GM12874 (cell line): ENCODE measurements at regions not wholly inside any gene's neighbourhood (a gene's known extent, or its start where the extent isn't known, plus 50 kb on each side); places are given as distances from the start of the nearest gene placed in this dataset.
A peak's percentile ranks its signal among the peaks of the same experiment; 100 is the strongest.

Experiments
- TF ChIP-seq, protein P1 (sequence below): IDR thresholded peaks from 2 replicates; pipeline ENCODE4 v1.5.1; 2011; ENCODE audit warnings: low read depth, mild to moderate bottlenecking, control low read depth, low read length, moderate library complexity; ENCODE audit not compliant: insufficient read depth

DNA sequence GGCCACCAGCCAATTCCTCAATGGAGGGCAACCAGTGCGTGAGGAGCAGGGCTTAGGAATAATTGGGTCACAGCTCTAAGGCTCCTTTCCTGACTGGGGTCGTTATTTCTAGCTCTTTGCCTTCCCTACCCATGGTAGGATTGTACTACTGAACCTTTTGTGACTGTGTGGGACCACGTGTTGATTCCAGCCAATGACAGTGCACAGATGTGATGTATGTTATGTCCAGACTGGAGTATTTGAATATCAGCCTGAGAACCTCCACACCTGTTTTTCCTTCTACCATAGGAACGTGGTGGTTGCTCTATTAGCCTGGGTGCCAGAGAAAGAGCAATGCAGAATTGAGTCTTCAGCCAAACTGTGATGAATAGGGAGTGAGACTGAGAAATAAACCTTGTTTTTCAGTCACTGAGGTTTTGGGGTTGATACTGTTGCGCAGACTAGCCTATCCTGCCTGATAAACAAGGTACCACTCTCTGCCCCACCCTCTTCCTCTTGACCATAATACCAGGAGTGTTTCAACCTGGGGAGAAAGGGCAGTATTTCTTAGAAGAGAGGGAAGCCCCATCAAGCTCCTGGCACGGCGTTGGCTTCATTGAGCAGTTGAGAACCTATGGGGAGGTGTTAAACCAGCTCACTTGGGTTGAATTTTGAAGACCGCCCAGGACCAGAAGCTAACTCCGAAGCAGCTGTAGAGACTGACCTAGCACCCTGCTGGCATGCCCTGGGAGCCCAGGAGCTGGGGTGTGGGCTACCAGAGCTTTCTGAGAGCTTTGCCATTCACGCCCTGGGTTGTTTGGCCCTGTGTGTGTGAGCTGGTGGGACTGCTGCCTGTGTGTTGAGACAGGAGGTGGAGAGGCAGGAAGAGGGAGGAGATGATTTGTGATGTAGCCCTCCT is 105.5 kb upstream of the BACH2 start:
- TF ChIP-seq, protein P1, sequence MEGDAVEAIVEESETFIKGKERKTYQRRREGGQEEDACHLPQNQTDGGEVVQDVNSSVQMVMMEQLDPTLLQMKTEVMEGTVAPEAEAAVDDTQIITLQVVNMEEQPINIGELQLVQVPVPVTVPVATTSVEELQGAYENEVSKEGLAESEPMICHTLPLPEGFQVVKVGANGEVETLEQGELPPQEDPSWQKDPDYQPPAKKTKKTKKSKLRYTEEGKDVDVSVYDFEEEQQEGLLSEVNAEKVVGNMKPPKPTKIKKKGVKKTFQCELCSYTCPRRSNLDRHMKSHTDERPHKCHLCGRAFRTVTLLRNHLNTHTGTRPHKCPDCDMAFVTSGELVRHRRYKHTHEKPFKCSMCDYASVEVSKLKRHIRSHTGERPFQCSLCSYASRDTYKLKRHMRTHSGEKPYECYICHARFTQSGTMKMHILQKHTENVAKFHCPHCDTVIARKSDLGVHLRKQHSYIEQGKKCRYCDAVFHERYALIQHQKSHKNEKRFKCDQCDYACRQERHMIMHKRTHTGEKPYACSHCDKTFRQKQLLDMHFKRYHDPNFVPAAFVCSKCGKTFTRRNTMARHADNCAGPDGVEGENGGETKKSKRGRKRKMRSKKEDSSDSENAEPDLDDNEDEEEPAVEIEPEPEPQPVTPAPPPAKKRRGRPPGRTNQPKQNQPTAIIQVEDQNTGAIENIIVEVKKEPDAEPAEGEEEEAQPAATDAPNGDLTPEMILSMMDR: no peak

DNA sequence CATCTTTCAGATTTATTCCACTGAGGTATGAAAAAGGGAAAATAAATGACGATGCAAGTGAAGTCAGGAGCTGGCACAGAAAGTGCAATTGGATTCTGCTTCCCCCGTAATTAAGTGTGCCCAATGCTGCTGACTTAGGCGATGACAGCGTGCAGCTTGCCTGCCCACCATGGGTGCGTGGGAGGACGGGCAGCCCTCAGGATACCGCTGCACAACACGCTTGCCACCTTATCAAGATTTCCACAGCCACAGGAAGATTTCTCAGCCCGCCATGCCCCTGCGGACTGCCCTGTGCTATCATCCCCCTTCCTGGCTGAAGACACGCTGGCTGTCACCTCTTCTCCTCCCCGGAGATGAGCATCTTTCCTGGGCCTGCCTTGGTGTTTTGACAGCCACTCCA is 103.3 kb upstream of the BACH2 start:
- TF ChIP-seq, protein P1: no peak

DNA sequence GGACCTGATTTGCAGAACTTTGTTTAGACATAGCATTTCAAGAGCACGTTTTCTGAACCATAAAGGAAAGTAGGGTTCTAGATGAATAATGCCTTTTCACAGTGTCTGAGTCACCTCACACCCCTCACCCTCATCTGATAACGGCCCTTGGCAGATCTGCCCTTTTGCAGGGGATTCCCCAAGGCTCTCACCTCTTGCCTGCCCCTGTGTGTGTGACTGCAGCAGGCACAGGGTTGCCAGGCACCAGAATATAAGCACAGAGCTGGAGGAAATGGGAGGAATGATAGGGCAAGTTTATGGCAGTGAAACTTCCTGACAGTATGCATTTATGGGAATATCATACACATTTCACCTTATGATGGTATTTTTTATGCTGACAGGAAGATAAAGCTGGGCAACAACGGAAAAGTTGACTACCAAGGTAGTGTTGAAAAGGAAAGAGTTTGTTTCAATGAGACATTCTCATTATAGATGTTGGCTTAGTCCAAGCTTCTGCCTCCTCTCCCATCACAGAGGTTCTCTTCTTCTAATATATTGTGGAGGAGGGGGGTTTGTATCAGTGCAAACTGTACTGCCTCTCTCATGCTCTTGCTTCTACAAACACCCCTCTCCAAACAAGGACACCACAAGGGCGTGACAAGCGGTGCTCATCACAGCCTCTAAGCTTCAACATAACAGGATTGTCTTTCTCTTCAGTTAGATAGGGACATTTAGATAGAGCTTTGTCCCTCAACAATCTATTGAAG is 101.5 kb upstream of the BACH2 start:
- TF ChIP-seq, protein P1: no peak

GRCh38 chr6:90397047-90397446 is 100.4 kb upstream of the BACH2 start:
- TF ChIP-seq, protein P1: no peak

DNA sequence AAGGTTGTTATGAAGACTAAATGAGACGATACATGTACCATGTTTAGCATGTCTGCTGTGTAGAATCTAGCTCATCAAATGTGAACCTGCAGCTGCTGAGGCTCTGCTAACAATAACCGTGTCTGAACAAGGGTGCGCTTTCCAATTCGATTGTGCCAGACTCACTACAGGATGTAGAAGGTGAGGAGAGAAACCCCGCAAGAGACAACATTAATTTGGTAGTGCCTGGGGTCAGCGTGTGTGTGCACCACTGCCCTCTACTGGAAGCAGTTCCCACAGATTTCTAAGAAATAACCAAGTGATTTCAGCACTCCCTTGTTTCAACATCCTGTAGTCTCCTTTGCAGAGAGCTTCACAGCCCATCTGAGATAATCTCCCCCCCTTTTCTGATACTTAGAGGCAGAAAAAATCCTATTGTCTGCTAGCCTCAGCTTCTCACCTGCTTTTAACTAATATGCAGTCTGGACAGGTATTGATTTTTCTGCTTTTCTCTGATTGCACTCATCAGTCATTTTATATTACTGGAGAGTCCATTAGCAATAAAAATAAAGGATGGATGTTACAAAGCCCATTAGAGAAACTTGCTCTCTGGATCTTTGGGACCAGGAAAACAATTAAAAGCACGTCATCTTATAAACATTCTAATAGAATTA is 96.7 kb upstream of the BACH2 start:
- TF ChIP-seq, protein P1: peak; percentile 76

GRCh38 chr6:90390379-90390778 is 93.7 kb upstream of the BACH2 start:
- TF ChIP-seq, protein P1: no peak

DNA sequence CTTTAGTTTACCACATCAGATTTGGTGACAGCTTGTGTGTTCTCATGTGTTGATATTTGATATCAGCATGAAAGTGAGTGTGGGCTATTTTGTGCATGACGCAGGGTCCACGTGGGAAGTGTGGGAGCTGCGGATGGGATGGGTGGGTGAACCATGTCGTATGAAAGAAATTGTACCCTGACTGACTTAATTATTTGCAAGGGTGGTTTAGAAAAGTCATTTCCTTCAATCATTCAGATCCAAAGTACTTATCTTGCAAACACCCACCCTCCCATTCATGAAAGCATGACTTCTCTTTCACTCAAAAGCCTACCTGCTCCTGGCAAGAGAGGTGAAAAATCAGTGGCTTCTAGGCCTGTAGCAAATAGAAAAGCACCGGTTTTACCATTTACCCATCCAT is 91.8 kb upstream of the BACH2 start:
- TF ChIP-seq, protein P1: no peak
